Right lobe of liver (tissue), 4 donors: ENCODE measurements at regions not wholly inside any gene's neighbourhood (a gene's known extent, or its start where the extent isn't known, plus 50 kb on each side); places are given as distances from the start of the nearest gene placed in this dataset.

ENCODE experiments used
- POLR2A ChIP-seq: fragments of 450-650 bp; IDR thresholded peaks from one replicate; pipeline ENCODE4 v1.6.1; 2017; ENCODE audit warnings: antibody characterized with exemption, mild to moderate bottlenecking
- TF ChIP-seq, protein P1 (sequence below), 4 donors: fragments of 200-600 bp in 3 of 4; fragments of 450-650 bp in 1 of 4; IDR thresholded peaks; one replicate each; pipeline versions ENCODE4 v1.5.1 to v1.8.0; 2016 to 2022; ENCODE audit warnings: antibody characterized with exemption in 4 of 4, mild to moderate bottlenecking in 2 of 4
- donor health status: DM: no; HTN: no; CAD: no.
- donor health status: DM: no; HTN: no; CAD: no.
- donor health status: DM: no; HTN: yes; CAD: no.

DNA sequence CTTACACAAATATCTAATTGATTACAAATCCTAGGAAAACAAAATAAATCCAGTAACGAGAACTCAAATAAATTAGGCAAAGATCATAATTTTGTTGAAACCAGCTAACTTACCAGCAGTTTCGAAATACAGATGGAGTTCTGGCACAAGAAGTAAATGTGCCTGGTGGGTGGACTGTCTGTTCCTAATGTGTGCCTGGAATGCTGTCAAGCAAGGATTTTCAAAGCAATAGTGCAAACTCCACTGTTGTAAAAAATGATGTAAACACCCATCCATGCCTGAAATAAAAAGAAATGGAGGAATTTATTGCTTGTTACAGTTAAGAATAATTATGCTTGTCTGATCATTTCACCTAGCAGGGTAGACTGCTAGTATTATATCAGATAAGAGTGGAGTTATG lies 423.9 kb upstream of the MAP2 start:
- TF ChIP-seq, protein P1, sequence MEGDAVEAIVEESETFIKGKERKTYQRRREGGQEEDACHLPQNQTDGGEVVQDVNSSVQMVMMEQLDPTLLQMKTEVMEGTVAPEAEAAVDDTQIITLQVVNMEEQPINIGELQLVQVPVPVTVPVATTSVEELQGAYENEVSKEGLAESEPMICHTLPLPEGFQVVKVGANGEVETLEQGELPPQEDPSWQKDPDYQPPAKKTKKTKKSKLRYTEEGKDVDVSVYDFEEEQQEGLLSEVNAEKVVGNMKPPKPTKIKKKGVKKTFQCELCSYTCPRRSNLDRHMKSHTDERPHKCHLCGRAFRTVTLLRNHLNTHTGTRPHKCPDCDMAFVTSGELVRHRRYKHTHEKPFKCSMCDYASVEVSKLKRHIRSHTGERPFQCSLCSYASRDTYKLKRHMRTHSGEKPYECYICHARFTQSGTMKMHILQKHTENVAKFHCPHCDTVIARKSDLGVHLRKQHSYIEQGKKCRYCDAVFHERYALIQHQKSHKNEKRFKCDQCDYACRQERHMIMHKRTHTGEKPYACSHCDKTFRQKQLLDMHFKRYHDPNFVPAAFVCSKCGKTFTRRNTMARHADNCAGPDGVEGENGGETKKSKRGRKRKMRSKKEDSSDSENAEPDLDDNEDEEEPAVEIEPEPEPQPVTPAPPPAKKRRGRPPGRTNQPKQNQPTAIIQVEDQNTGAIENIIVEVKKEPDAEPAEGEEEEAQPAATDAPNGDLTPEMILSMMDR (IDR thresholded peaks at IDR 0.05), result no peak
- no peak for TF ChIP-seq POLR2A
